T-helper 2 cell treated with Interferon-gamma antibody and Interleukin-4, amounts not matched to agents 100 ng/mL and 5 ng/mL, for 36 hours (primary cell): ENCODE measurements at regions not wholly inside any gene's neighbourhood (a gene's known extent, or its start where the extent isn't known, plus 50 kb on each side); places are given as distances from the start of the nearest gene placed in this dataset.
"Not testable (repeated sequence)": the region's sequence is repeated elsewhere in the genome, so short reads cannot be mapped to it uniquely, and the experiment has no call there.

Experiments used
- intact Hi-C: fragments of 100-400 bp; cut with micrococcal nuclease; formaldehyde crosslinking; loops from one replicate; pipeline ENCODE4 v1.15.1; 2023

- intact Hi-C loops, result no loop called here
Measured at GRCh38 chr14:101616202-101616601, 54.9 kb downstream of the DIO3 start.

GRCh38 chr14:101619484-101619883 is 58.2 kb downstream of the DIO3 start:
- intact Hi-C loops, result no loop called here

GRCh38 chr14:101620031-101620788 is 58.9 kb downstream of the DIO3 start:
- intact Hi-C loops, result loop anchor here (10.0 kb wide), 1 partner anchor 955 kb away; no protein-coding TSS in a partner anchor

GRCh38 chr14:101620821-101621785 is 59.8 kb downstream of the DIO3 start:
- intact Hi-C loops, result loop anchor here (10.0 kb wide), 1 partner anchor 956 kb away; no protein-coding TSS in a partner anchor

- intact Hi-C loops, result loop anchor here (10.0 kb wide), 1 partner anchor 958 kb away; no protein-coding TSS in a partner anchor
Measured at GRCh38 chr14:101622251-101623076, 61.2 kb downstream of the DIO3 start.

GRCh38 chr14:101623077-101623372 is 61.7 kb downstream of the DIO3 start:
- intact Hi-C loops, result loop anchor here (10.0 kb wide), 1 partner anchor 958 kb away; no protein-coding TSS in a partner anchor

- intact Hi-C loops, result loop anchor here (10.0 kb wide), 1 partner anchor 959 kb away; no protein-coding TSS in a partner anchor
Measured at GRCh38 chr14:101623685-101624444, 62.6 kb downstream of the DIO3 start.

- intact Hi-C loops, result loop anchor here (10.0 kb wide), 1 partner anchor 960 kb away; no protein-coding TSS in a partner anchor
Measured at GRCh38 chr14:101624536-101624935, 63.2 kb downstream of the DIO3 start.

- intact Hi-C loops, result loop anchor here (10.0 kb wide), 1 partner anchor 961 kb away; no protein-coding TSS in a partner anchor
Measured at GRCh38 chr14:101625336-101626097, 64.2 kb downstream of the DIO3 start.

GRCh38 chr14:101626331-101626730 is 65.0 kb downstream of the DIO3 start:
- intact Hi-C loops, result loop anchor here (10.0 kb wide), 1 partner anchor 962 kb away; no protein-coding TSS in a partner anchor

- intact Hi-C loops, result loop anchor here (1.0 to 10.0 kb wide), 2 partner anchors 777 to 963 kb away; no protein-coding TSS in a partner anchor
Measured at GRCh38 chr14:101627915-101628262, 66.6 kb downstream of the DIO3 start.

GRCh38 chr14:101628471-101628966 is 67.2 kb downstream of the DIO3 start:
- intact Hi-C loops, result loop anchor here (1.0 to 10.0 kb wide), 2 partner anchors 777 to 964 kb away; no protein-coding TSS in a partner anchor

- intact Hi-C loops, result loop anchor here (1.0 to 10.0 kb wide), 2 partner anchors 778 to 964 kb away; no protein-coding TSS in a partner anchor
Measured at GRCh38 chr14:101628975-101629374, 67.7 kb downstream of the DIO3 start.

GRCh38 chr14:101630056-101630965 is 69.0 kb downstream of the DIO3 start:
- intact Hi-C loops, result no loop called here

- intact Hi-C loops, result no loop called here
Measured at GRCh38 chr14:101631199-101631598, 69.9 kb downstream of the DIO3 start.

GRCh38 chr14:101631970-101632369 is 70.7 kb downstream of the DIO3 start:
- intact Hi-C loops, result not testable (repeated sequence)

- intact Hi-C loops, result no loop called here
Measured at GRCh38 chr14:101632520-101632919, 71.2 kb downstream of the DIO3 start.

GRCh38 chr14:101633276-101633675 is 72.0 kb downstream of the DIO3 start:
- intact Hi-C loops, result no loop called here
